BE2C (cell line): ENCODE measurements at regions not wholly inside any gene's neighbourhood (a gene's known extent, or its start where the extent isn't known, plus 50 kb on each side); places are given as distances from the start of the nearest gene placed in this dataset.

ENCODE experiments used
- DNase-seq: peaks from one replicate; pipeline ENCODE4 v3.0.0-alpha.2; 2020
- H3K27me3 ChIP-seq: fragments of 250-450 bp; sonication (Bioruptor Pico); 2 replicates; pipeline ENCODE4 v1.5.1; 2020; ENCODE audit warnings: mild to moderate bottlenecking
- H3K36me3 ChIP-seq: fragments of 250-450 bp; sonication (Bioruptor Pico); 2 replicates; pipeline ENCODE4 v1.5.1; 2020; ENCODE audit warnings: mild to moderate bottlenecking
- H3K4me1 ChIP-seq: fragments of 250-450 bp; sonication (Bioruptor Pico); 2 replicates; pipeline ENCODE4 v1.5.1; 2020
- H3K4me3 ChIP-seq: 2 replicates; pipeline ENCODE4 v1.5.1; 2011; ENCODE audit warnings: low read depth, low read length
- H3K9me3 ChIP-seq: fragments of 250-450 bp; sonication (Bioruptor Pico); 2 replicates; pipeline ENCODE4 v1.5.1; 2020
- TF ChIP-seq, protein P1 (sequence below): IDR thresholded peaks from 2 replicates; pipeline ENCODE4 v1.5.1; 2012; ENCODE audit warnings: mild to moderate bottlenecking, low read depth, low read length

DNA sequence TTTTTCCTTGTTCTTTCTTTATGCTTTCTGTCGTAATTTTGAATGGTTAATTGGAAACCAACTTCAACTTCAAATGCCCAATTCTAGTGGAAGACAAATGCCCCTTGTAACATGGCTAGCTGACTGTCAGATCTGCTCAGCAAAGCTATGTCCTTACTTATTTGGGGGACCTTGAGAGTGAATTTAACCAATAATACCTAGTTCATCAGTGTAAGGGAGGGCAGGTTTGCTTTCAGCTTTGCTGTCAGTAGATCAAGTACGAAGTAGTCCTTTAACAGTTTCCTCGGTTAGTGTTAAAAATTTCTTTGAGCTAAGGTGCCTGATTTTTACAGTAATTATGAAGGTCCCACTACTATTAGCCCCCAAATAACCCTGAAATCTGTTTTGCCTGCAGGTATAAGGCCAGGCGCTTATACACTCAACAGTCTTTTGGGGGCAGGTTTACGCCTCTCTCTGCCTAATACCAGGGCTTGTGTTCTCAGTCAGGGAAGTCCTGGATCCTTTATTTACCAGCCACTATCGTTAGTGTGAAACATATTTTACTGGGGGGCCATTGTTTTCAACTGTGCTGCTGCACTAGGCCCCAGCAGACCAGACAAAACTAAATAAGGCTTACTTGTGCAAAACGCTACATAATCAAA, 165.1 kb upstream of the KCNJ3 start:
- TF ChIP-seq, protein P1, sequence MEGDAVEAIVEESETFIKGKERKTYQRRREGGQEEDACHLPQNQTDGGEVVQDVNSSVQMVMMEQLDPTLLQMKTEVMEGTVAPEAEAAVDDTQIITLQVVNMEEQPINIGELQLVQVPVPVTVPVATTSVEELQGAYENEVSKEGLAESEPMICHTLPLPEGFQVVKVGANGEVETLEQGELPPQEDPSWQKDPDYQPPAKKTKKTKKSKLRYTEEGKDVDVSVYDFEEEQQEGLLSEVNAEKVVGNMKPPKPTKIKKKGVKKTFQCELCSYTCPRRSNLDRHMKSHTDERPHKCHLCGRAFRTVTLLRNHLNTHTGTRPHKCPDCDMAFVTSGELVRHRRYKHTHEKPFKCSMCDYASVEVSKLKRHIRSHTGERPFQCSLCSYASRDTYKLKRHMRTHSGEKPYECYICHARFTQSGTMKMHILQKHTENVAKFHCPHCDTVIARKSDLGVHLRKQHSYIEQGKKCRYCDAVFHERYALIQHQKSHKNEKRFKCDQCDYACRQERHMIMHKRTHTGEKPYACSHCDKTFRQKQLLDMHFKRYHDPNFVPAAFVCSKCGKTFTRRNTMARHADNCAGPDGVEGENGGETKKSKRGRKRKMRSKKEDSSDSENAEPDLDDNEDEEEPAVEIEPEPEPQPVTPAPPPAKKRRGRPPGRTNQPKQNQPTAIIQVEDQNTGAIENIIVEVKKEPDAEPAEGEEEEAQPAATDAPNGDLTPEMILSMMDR, result no peak
- H3K9me3 ChIP-seq, result no peaks in the 10 kb centered on the region
- no peaks in the 10 kb centered on the region for H3K27me3 ChIP-seq
- H3K4me3 ChIP-seq, result no peak overlapping the region
- H3K4me1 ChIP-seq, result no peaks in the 10 kb centered on the region
- DNase-seq, result no peak
- H3K36me3 ChIP-seq, result no peaks in the 10 kb centered on the region

DNA sequence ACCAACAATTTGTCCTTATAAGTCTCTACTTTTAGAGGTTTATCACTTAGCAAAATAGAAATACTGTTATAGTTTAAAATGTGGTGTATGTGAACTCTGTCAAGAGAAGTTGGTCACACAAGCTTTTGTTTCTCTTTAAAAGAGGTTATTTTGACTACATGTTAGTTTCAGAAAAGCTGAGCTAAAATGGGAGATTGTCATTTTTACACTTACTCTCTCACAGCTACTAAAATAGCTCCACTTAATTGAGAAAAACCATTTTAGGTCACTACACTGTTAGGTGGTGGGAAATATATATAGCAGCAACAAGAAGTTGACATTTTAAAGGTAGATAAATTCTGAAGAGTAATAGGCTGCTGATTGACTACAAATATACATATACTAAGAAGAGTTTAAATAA, 161.5 kb upstream of the KCNJ3 start:
- no peaks in the 10 kb centered on the region for H3K36me3 ChIP-seq
- H3K4me3 ChIP-seq, result no peak overlapping the region
- TF ChIP-seq, protein P1, result no peak
- H3K4me1 ChIP-seq, result no peaks in the 10 kb centered on the region
- no peak for DNase-seq
- H3K27me3 ChIP-seq, result no peaks in the 10 kb centered on the region
- H3K9me3 ChIP-seq, result no peaks in the 10 kb centered on the region

DNA sequence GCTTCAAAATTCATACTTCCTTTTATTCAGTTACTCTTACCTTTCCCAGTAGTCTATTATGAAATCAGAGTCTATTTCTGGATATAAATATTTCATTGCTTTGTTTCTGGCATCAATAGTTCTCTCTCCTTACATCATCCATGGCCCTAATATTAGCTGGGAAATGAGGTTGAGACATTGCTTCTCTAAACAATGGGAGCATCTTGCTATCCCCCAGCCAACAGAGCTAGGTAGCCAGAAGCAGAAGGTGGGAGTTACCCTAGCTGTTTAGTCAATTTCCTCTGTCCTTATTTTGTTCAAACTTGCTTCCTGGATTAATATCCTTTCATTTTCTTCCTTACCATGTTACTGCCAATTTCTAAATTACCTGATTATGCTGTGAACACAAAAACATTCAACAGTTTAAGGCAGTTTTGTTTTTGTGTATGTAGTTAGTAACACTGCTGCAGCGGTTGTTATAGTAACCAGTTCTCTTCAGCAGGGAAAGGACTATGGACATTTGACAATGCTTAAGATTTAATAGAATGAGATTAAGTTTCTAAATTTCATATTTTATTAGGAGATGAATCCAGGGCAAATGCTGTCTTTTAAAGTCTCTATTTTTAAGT, 160.5 kb upstream of the KCNJ3 start:
- H3K9me3 ChIP-seq, result no peaks in the 10 kb centered on the region
- H3K4me3 ChIP-seq, result no peak overlapping the region
- no peak for DNase-seq
- H3K27me3 ChIP-seq, result no peaks in the 10 kb centered on the region
- H3K36me3 ChIP-seq, result no peaks in the 10 kb centered on the region
- H3K4me1 ChIP-seq, result no peaks in the 10 kb centered on the region
- TF ChIP-seq, protein P1, result no peak

DNA sequence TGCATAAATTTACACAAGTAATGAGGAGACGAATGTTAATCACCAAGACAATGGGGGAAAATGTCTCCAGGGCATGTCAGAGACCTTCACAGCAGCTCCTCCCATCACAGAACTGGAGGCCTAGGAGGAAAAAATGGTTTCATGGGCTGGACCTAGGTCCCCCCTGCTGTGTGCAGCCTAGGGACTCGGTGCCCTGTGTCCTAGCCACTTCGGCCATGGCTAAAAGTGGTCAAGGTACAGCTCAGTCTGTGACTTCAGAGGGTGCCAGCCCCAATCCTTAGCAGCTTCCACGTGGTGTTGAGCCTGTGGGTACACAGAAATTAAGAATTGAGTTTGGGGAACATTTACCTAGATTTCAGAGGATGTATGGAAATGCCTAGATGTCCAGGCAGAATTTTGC, 152.2 kb upstream of the KCNJ3 start:
- Histone ChIP-seq H3K27me3 (no peaks in the 10 kb centered on the region), H3K4me1 (no peaks in the 10 kb centered on the region), H3K4me3 (no peak overlapping the region), H3K9me3 (no peaks in the 10 kb centered on the region), H3K36me3 (no peaks in the 10 kb centered on the region)
- no peak for DNase-seq
- TF ChIP-seq, protein P1, result no peak

DNA sequence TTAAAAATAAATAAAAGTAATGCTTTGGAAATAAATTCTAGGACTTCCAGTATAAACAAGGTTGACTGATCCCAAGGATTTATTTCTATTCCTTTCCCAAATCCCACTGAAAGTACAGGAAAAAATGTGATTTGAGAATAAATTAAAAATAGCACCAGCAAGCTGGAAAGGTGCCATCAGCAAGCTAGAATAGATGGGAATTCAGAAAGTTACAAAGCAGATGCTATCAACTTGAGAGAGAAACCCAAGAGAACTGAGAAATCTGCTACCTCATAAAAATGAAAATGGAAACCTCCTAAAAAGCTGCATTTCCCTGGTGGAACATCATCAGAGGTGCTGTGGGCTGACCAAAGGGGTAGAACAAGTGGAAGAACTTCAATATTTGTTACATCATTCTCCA, 148.6 kb upstream of the KCNJ3 start:
- DNase-seq, result no peak
- H3K4me1 ChIP-seq, result no peaks in the 10 kb centered on the region
- no peaks in the 10 kb centered on the region for H3K9me3 ChIP-seq
- H3K4me3 ChIP-seq, result no peak overlapping the region
- no peaks in the 10 kb centered on the region for H3K36me3 ChIP-seq
- TF ChIP-seq, protein P1, result no peak
- H3K27me3 ChIP-seq, result no peaks in the 10 kb centered on the region

DNA sequence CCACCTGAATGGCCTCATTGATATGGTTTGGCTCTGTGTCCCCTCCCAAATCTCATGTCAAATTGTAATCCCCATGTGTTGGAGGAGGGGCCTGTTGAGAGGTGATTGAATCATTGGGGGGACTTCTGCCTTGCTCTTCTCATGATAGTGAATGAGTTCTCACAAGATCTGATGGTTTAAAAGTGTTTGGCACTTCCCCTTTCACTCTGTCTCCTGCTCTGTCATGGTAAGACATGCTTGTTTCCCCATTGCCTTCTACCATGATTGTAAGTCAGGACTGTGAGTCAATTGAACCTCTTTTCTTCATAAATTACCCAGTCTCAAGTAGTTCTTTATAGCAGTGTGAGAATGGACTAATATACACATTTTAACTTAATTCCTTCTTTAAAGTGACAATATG, 146.8 kb upstream of the KCNJ3 start:
- Histone ChIP-seq H3K4me1 (no peaks in the 10 kb centered on the region), H3K27me3 (no peaks in the 10 kb centered on the region), H3K9me3 (no peaks in the 10 kb centered on the region), H3K36me3 (no peaks in the 10 kb centered on the region), H3K4me3 (no peak overlapping the region)
- no peak for DNase-seq
- TF ChIP-seq, protein P1, result no peak
